ENCODE measurements at regions not wholly inside any gene's neighbourhood (a gene's known extent, or its start where the extent isn't known, plus 50 kb on each side); places are given as distances from the start of the nearest gene placed in this dataset.

- no peak for TF ChIP-seq ZNF138 (CRISPR knock-in tag; conservative IDR thresholded peaks at IDR 0.05)
Measured at GRCh38 chr15:81897057-81897677, 148.7 kb downstream of the MEX3B start (continued).

- no peak overlapping the region for H3K27ac Mint-ChIP-seq
- no peaks in the 10 kb centered on the region for H3K9me3 Mint-ChIP-seq
- H3K27me3 Mint-ChIP-seq (ENCODE audit: low read depth) = no peaks in the 10 kb centered on the region
- ATAC-seq (no peak), DNase-seq (ENCODE audit: low spot score) (no peak)
- TF ChIP-seq NFYB (CRISPR knock-in tag; conservative IDR thresholded peaks at IDR 0.05; ENCODE audit: low read depth) = no peak
- no peak for TF ChIP-seq GABPB1 (CRISPR knock-in tag; IDR thresholded peaks at IDR 0.05)
- TF ChIP-seq E2F5 (CRISPR knock-in tag; IDR thresholded peaks at IDR 0.05) = no peak
- no peak for TF ChIP-seq MYBL2 (CRISPR knock-in tag; IDR thresholded peaks at IDR 0.05)
- TF ChIP-seq NR3C1 (CRISPR knock-in tag; conservative IDR thresholded peaks at IDR 0.05; ENCODE audit: low read depth) = no peak
- no peak for TF ChIP-seq ZMAT4 (CRISPR knock-in tag; IDR thresholded peaks at IDR 0.05)
- TF ChIP-seq FOXP4 (CRISPR knock-in tag; IDR thresholded peaks at IDR 0.05) = no peak
- TF ChIP-seq ZNF425 (CRISPR knock-in tag; conservative IDR thresholded peaks at IDR 0.05) = no peak
- TF ChIP-seq PREB (CRISPR knock-in tag; IDR thresholded peaks at IDR 0.05; ENCODE audit: borderline replicate concordance) = no peak
- TF ChIP-seq ESRRA (CRISPR knock-in tag; IDR thresholded peaks at IDR 0.05; ENCODE audit: borderline replicate concordance) = no peak
- no peak for TF ChIP-seq MLX (CRISPR knock-in tag; IDR thresholded peaks at IDR 0.05)
- no peak for TF ChIP-seq AFF4 (CRISPR knock-in tag; IDR thresholded peaks at IDR 0.05; ENCODE audit: borderline replicate concordance)
- no peak for TF ChIP-seq JUN (CRISPR knock-in tag; IDR thresholded peaks at IDR 0.05)
- no peak for TF ChIP-seq PRRX2 (CRISPR knock-in tag; IDR thresholded peaks at IDR 0.05)
- no peak for TF ChIP-seq SP1 (CRISPR knock-in tag; conservative IDR thresholded peaks at IDR 0.05)
- TF ChIP-seq ELF4 (CRISPR knock-in tag; IDR thresholded peaks at IDR 0.05; ENCODE audit: low read depth) = no peak
- no peak for TF ChIP-seq ZBTB21 (CRISPR knock-in tag; IDR thresholded peaks at IDR 0.05; ENCODE audit: borderline replicate concordance)
- no peak for TF ChIP-seq ZNF281 (CRISPR knock-in tag; IDR thresholded peaks at IDR 0.05)
- TF ChIP-seq TEAD4 (CRISPR knock-in tag; IDR thresholded peaks at IDR 0.05) = no peak
- H3K4me1 Mint-ChIP-seq = peaks cover 3% of the 10 kb centered on the region; the same call in 1 of the 2 replicates
- ChIA-PET CTCF (interaction anchor here (0.6 to 1.8 kb wide), 2 partner anchors 83 to 137 kb away, joined by 4 to 6 read pairs; no protein-coding TSS in a partner anchor), POLR2A (no interaction called here)
- no peaks in the 10 kb centered on the region for H3K36me3 Mint-ChIP-seq
- no peak overlapping the region for H3K4me3 Mint-ChIP-seq
Measured at GRCh38 chr15:81896356-81896755, 149.5 kb downstream of the MEX3B start.
